GM23338 (cell line): ENCODE measurements at regions not wholly inside any gene's neighbourhood (a gene's known extent, or its start where the extent isn't known, plus 50 kb on each side); places are given as distances from the start of the nearest gene placed in this dataset.

Source experiments
- ATAC-seq: fragments of 200-7000 bp; cut with Tn5 transposase; 3 replicates; pipeline ENCODE4 v1.9.1; 2020
- DNase-seq: peaks from one replicate; pipeline ENCODE4 v3.0.0-alpha.2; 2015; ENCODE audit warnings: low spot score
- H2AFZ ChIP-seq: fragments of 200-600 bp; sonication (generic); 2 replicates; pipeline ENCODE4 v1.8.0; 2016; ENCODE audit warnings: antibody characterized with exemption, mild to moderate bottlenecking, moderate library complexity
- H3F3A ChIP-seq: fragments of 200-600 bp; sonication (generic); replicated peaks from 2 replicates; pipeline ENCODE4 v1.8.0; 2017; ENCODE audit warnings: antibody characterized with exemption, mixed run types, low read depth
- H3K27ac ChIP-seq: fragments of 200-600 bp; sonication (generic); 2 replicates; pipeline ENCODE4 v1.6.1; 2016; ENCODE audit warnings: low read depth
- H3K27me3 ChIP-seq: fragments of 200-600 bp; sonication (generic); 2 replicates; pipeline ENCODE4 v1.8.0; 2016; ENCODE audit warnings: mild to moderate bottlenecking, mixed run types, moderate library complexity; ENCODE audit not compliant: insufficient read depth
- H3K36me3 ChIP-seq: fragments of 200-600 bp; sonication (generic); 2 replicates; pipeline ENCODE4 v1.8.0; 2016; ENCODE audit warnings: mild to moderate bottlenecking; ENCODE audit not compliant: insufficient read depth
- H3K4me1 ChIP-seq: fragments of 200-600 bp; sonication (generic); 2 replicates; pipeline ENCODE4 v1.8.0; 2016; ENCODE audit warnings: mild to moderate bottlenecking, moderate library complexity; ENCODE audit not compliant: insufficient read depth
- H3K4me2 ChIP-seq: fragments of 200-600 bp; sonication (generic); 2 replicates; pipeline ENCODE4 v1.7.1; 2017; ENCODE audit warnings: mixed run types
- H3K4me3 ChIP-seq: fragments of 200-600 bp; sonication (generic); 2 replicates; pipeline ENCODE4 v1.6.1; 2016; ENCODE audit warnings: mixed run types
- H3K79me2 ChIP-seq: fragments of 200-600 bp; sonication (generic); replicated peaks from 2 replicates; pipeline ENCODE4 v1.8.0; 2017; ENCODE audit warnings: mild to moderate bottlenecking; ENCODE audit not compliant: insufficient read depth
- H3K9me2 ChIP-seq: fragments of 200-600 bp; sonication (generic); 2 replicates; pipeline ENCODE4 v1.8.0; 2017; ENCODE audit not compliant: insufficient read depth
- H4K20me1 ChIP-seq: fragments of 200-600 bp; sonication (generic); replicated peaks from 2 replicates; pipeline ENCODE4 v1.8.0; 2017; ENCODE audit warnings: mild to moderate bottlenecking; ENCODE audit not compliant: insufficient read depth
- H3K27ac Mint-ChIP-seq: 2 replicates; pipeline ENCODE4 v1.8.0; 2020; ENCODE audit warnings: inconsistent platforms, mild to moderate bottlenecking, moderate library complexity, mixed read lengths
- H3K27me3 Mint-ChIP-seq: 3 replicates; pipeline ENCODE4 v1.8.0; 2022; ENCODE audit warnings: low read depth, mild to moderate bottlenecking, moderate library complexity, mixed read lengths, inconsistent platforms; ENCODE audit not compliant: insufficient read depth, poor library complexity
- H3K36me3 Mint-ChIP-seq: 3 replicates; pipeline ENCODE4 v1.8.0; 2021; ENCODE audit warnings: low read depth, mild to moderate bottlenecking, inconsistent platforms, moderate library complexity, mixed read lengths
- H3K4me1 Mint-ChIP-seq: 3 replicates; pipeline ENCODE4 v1.8.0; 2020; ENCODE audit warnings: mild to moderate bottlenecking, inconsistent platforms, mixed read lengths
- H3K4me3 Mint-ChIP-seq: 3 replicates; pipeline ENCODE4 v1.8.0; 2021; ENCODE audit warnings: moderate library complexity, mild to moderate bottlenecking, inconsistent platforms, mixed read lengths
- H3K9me3 Mint-ChIP-seq: 3 replicates; pipeline ENCODE4 v1.8.0; 2020; ENCODE audit warnings: moderate library complexity, mild to moderate bottlenecking, inconsistent platforms, mixed read lengths
- TF ChIP-seq, protein P1 (sequence below), 2 experiments: fragments of 200-600 bp in 1 of 2; sonication (generic) in 1 of 2; conservative IDR thresholded peaks; 2 replicates each; pipeline versions ENCODE4 v1.5.1 to v1.6.1; 2016 to 2017; ENCODE audit warnings: antibody characterized with exemption in 2 of 2, low read depth in 2 of 2, mild to moderate bottlenecking in 2 of 2, moderate library complexity in 1 of 2
- TF ChIP-seq, protein P2 (sequence below): IDR thresholded peaks from one replicate; pipeline ENCODE4 v1.6.1; 2018; ENCODE audit warnings: antibody characterized with exemption; ENCODE audit not compliant: unreplicated experiment
- TF ChIP-seq, protein P3 (sequence below): fragments of 250-450 bp; sonication (Bioruptor Pico); IDR thresholded peaks from 2 replicates; pipeline ENCODE4 v1.5.0; 2020; ENCODE audit warnings: mild to moderate bottlenecking, moderate library complexity

DNA sequence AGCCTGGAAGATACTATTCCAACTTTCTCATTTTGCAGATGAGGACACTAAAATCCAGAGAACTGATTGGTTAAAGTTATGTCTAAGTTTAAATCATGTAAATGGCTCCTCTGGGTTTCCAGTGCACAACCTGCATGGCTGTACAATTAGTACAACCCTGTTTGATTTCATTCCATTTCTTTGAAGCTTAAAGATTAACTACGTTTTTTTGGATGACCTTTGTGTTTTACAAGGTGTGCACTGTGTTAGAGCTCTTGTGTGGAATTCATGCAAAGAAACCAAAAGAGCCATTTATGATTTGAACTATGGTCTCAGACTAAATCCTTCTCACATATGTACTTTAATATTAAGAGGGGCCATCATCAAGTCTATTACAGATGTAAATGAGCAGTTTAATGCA is 149.5 kb downstream of the TMEM168 start:
- H3K27ac Mint-ChIP-seq: no peak overlapping the region
- H3K36me3 ChIP-seq: no peaks in the 10 kb centered on the region
- peaks cover 5% of the 10 kb centered on the region; the same call in 1 of the 2 replicates for H3K9me2 ChIP-seq
- H2AFZ ChIP-seq: no peak overlapping the region
- peaks cover 3% of the 10 kb centered on the region; the same call in 1 of the 3 replicates for H3K4me1 Mint-ChIP-seq
- H3K4me3 Mint-ChIP-seq: no peak overlapping the region
- no peaks in the 10 kb centered on the region for H3K27me3 Mint-ChIP-seq
- peaks cover 23% of the 10 kb centered on the region for H3K9me3 Mint-ChIP-seq
- no peaks in the 10 kb centered on the region for H4K20me1 ChIP-seq
- TF ChIP-seq, protein P1, sequence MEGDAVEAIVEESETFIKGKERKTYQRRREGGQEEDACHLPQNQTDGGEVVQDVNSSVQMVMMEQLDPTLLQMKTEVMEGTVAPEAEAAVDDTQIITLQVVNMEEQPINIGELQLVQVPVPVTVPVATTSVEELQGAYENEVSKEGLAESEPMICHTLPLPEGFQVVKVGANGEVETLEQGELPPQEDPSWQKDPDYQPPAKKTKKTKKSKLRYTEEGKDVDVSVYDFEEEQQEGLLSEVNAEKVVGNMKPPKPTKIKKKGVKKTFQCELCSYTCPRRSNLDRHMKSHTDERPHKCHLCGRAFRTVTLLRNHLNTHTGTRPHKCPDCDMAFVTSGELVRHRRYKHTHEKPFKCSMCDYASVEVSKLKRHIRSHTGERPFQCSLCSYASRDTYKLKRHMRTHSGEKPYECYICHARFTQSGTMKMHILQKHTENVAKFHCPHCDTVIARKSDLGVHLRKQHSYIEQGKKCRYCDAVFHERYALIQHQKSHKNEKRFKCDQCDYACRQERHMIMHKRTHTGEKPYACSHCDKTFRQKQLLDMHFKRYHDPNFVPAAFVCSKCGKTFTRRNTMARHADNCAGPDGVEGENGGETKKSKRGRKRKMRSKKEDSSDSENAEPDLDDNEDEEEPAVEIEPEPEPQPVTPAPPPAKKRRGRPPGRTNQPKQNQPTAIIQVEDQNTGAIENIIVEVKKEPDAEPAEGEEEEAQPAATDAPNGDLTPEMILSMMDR (conservative IDR thresholded peaks at IDR 0.05; ENCODE audit: low read depth in 2 of 2): no peak
- TF ChIP-seq, protein P2, sequence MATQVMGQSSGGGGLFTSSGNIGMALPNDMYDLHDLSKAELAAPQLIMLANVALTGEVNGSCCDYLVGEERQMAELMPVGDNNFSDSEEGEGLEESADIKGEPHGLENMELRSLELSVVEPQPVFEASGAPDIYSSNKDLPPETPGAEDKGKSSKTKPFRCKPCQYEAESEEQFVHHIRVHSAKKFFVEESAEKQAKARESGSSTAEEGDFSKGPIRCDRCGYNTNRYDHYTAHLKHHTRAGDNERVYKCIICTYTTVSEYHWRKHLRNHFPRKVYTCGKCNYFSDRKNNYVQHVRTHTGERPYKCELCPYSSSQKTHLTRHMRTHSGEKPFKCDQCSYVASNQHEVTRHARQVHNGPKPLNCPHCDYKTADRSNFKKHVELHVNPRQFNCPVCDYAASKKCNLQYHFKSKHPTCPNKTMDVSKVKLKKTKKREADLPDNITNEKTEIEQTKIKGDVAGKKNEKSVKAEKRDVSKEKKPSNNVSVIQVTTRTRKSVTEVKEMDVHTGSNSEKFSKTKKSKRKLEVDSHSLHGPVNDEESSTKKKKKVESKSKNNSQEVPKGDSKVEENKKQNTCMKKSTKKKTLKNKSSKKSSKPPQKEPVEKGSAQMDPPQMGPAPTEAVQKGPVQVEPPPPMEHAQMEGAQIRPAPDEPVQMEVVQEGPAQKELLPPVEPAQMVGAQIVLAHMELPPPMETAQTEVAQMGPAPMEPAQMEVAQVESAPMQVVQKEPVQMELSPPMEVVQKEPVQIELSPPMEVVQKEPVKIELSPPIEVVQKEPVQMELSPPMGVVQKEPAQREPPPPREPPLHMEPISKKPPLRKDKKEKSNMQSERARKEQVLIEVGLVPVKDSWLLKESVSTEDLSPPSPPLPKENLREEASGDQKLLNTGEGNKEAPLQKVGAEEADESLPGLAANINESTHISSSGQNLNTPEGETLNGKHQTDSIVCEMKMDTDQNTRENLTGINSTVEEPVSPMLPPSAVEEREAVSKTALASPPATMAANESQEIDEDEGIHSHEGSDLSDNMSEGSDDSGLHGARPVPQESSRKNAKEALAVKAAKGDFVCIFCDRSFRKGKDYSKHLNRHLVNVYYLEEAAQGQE: no peak
- TF ChIP-seq, protein P3, sequence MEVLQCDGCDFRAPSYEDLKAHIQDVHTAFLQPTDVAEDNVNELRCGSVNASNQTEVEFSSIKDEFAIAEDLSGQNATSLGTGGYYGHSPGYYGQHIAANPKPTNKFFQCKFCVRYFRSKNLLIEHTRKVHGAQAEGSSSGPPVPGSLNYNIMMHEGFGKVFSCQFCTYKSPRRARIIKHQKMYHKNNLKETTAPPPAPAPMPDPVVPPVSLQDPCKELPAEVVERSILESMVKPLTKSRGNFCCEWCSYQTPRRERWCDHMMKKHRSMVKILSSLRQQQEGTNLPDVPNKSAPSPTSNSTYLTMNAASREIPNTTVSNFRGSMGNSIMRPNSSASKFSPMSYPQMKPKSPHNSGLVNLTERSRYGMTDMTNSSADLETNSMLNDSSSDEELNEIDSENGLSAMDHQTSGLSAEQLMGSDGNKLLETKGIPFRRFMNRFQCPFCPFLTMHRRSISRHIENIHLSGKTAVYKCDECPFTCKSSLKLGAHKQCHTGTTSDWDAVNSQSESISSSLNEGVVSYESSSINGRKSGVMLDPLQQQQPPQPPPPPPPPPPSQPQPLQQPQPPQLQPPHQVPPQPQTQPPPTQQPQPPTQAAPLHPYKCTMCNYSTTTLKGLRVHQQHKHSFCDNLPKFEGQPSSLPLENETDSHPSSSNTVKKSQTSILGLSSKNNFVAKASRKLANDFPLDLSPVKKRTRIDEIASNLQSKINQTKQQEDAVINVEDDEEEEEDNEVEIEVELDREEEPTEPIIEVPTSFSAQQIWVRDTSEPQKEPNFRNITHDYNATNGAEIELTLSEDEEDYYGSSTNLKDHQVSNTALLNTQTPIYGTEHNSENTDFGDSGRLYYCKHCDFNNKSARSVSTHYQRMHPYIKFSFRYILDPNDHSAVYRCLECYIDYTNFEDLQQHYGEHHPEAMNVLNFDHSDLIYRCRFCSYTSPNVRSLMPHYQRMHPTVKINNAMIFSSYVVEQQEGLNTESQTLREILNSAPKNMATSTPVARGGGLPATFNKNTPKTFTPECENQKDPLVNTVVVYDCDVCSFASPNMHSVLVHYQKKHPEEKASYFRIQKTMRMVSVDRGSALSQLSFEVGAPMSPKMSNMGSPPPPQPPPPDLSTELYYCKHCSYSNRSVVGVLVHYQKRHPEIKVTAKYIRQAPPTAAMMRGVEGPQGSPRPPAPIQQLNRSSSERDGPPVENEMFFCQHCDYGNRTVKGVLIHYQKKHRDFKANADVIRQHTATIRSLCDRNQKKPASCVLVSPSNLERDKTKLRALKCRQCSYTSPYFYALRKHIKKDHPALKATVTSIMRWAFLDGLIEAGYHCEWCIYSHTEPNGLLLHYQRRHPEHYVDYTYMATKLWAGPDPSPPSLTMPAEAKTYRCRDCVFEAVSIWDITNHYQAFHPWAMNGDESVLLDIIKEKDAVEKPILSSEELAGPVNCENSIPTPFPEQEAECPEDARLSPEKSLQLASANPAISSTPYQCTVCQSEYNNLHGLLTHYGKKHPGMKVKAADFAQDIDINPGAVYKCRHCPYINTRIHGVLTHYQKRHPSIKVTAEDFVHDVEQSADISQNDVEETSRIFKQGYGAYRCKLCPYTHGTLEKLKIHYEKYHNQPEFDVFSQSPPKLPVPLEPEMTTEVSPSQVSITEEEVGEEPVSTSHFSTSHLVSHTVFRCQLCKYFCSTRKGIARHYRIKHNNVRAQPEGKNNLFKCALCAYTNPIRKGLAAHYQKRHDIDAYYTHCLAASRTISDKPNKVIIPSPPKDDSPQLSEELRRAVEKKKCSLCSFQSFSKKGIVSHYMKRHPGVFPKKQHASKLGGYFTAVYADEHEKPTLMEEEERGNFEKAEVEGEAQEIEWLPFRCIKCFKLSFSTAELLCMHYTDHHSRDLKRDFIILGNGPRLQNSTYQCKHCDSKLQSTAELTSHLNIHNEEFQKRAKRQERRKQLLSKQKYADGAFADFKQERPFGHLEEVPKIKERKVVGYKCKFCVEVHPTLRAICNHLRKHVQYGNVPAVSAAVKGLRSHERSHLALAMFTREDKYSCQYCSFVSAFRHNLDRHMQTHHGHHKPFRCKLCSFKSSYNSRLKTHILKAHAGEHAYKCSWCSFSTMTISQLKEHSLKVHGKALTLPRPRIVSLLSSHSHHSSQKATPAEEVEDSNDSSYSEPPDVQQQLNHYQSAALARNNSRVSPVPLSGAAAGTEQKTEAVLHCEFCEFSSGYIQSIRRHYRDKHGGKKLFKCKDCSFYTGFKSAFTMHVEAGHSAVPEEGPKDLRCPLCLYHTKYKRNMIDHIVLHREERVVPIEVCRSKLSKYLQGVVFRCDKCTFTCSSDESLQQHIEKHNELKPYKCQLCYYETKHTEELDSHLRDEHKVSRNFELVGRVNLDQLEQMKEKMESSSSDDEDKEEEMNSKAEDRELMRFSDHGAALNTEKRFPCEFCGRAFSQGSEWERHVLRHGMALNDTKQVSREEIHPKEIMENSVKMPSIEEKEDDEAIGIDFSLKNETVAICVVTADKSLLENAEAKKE (CRISPR knock-in tag): no peak
- no peaks in the 10 kb centered on the region for H3K4me1 ChIP-seq
- ATAC-seq: no peak
- no peaks in the 10 kb centered on the region for H3F3A ChIP-seq
- H3K27me3 ChIP-seq: no peaks in the 10 kb centered on the region
- no peak overlapping the region for H3K27ac ChIP-seq
- H3K36me3 Mint-ChIP-seq: no peaks in the 10 kb centered on the region; the same call in 2 of the 3 replicates
- no peaks in the 10 kb centered on the region for H3K79me2 ChIP-seq
- H3K4me3 ChIP-seq: no peak overlapping the region
- no peak for DNase-seq
- H3K4me2 ChIP-seq: no peak overlapping the region
